Trophoblast cell (in vitro differentiated cells and primary cell): ENCODE measurements at regions not wholly inside any gene's neighbourhood (a gene's known extent, or its start where the extent isn't known, plus 50 kb on each side); places are given as distances from the start of the nearest gene placed in this dataset.
A peak's percentile ranks its signal among the peaks of the same experiment; 100 is the strongest.

Experiments
- DNase-seq, 2 donors: peaks; one replicate each; pipeline ENCODE4 v3.0.0-alpha.2; 2016
- H2AFZ ChIP-seq: 2 replicates; pipeline ENCODE4 v1.6.1; 2013; ENCODE audit warnings: low read length, moderate library complexity, mild to moderate bottlenecking; ENCODE audit not compliant: insufficient read depth, poor library complexity
- H2AK5ac ChIP-seq: 2 replicates; pipeline ENCODE4 v1.6.1; 2013; ENCODE audit warnings: mild to moderate bottlenecking, low read length
- H2BK120ac ChIP-seq: 2 replicates; pipeline ENCODE4 v1.6.1; 2013; ENCODE audit warnings: low read length, mild to moderate bottlenecking, moderate library complexity; ENCODE audit not compliant: insufficient read depth, poor library complexity
- H2BK12ac ChIP-seq: 2 replicates; pipeline ENCODE4 v1.6.1; 2013; ENCODE audit warnings: mild to moderate bottlenecking, low read length, moderate library complexity
- H2BK5ac ChIP-seq: 2 replicates; pipeline ENCODE4 v1.6.1; 2013; ENCODE audit warnings: low read length, low read depth, moderate library complexity, mild to moderate bottlenecking; ENCODE audit not compliant: poor library complexity
- H3K14ac ChIP-seq: 2 replicates; pipeline ENCODE4 v1.6.1; 2013; ENCODE audit warnings: mild to moderate bottlenecking, low read length
- H3K18ac ChIP-seq: 2 replicates; pipeline ENCODE4 v1.6.1; 2013; ENCODE audit warnings: mild to moderate bottlenecking, low read length
- H3K23ac ChIP-seq: 2 replicates; pipeline ENCODE4 v1.6.1; 2013; ENCODE audit warnings: low read length
- H3K27ac ChIP-seq: 2 replicates; pipeline ENCODE4 v1.5.1; 2013; ENCODE audit warnings: low read depth, mild to moderate bottlenecking, inconsistent platforms, low read length, moderate library complexity
- H3K27me3 ChIP-seq: 2 replicates; pipeline ENCODE4 v1.6.1; 2013; ENCODE audit warnings: inconsistent platforms, mild to moderate bottlenecking, low read length, moderate library complexity; ENCODE audit not compliant: insufficient read depth
- H3K36me3 ChIP-seq, 2 experiments: 1 replicate in 1 of 2; 2 replicates in 1 of 2; pipeline ENCODE4 v1.6.1; 2013; ENCODE audit warnings: low read length in 2 of 2, mild to moderate bottlenecking in 2 of 2, moderate library complexity in 1 of 2; ENCODE audit not compliant: insufficient read depth in 2 of 2, control insufficient read depth in 1 of 2
- H3K4ac ChIP-seq: 2 replicates; pipeline ENCODE4 v1.6.1; 2013; ENCODE audit warnings: low read depth, mild to moderate bottlenecking, low read length, moderate library complexity
- H3K4me1 ChIP-seq, 2 experiments: 1 replicate in 1 of 2; 2 replicates in 1 of 2; pipeline ENCODE4 v1.6.1; 2013; ENCODE audit warnings: low read length in 2 of 2, mild to moderate bottlenecking in 2 of 2, moderate library complexity in 1 of 2; ENCODE audit not compliant: insufficient read depth in 2 of 2, control insufficient read depth in 1 of 2
- H3K4me2 ChIP-seq: 2 replicates; pipeline ENCODE4 v1.6.1; 2013; ENCODE audit warnings: inconsistent platforms, mild to moderate bottlenecking, low read length, moderate library complexity
- H3K4me3 ChIP-seq: 2 replicates; pipeline ENCODE4 v1.5.1; 2013; ENCODE audit warnings: mild to moderate bottlenecking, low read depth, low read length, inconsistent platforms
- H3K79me1 ChIP-seq: one replicate; pipeline ENCODE4 v1.6.1; 2013; ENCODE audit warnings: low read length
- H3K79me2 ChIP-seq: 2 replicates; pipeline ENCODE4 v1.6.1; 2013; ENCODE audit warnings: low read length, mild to moderate bottlenecking; ENCODE audit not compliant: control insufficient read depth, insufficient read depth, poor library complexity
- H3K9ac ChIP-seq: 2 replicates; pipeline ENCODE4 v1.6.1; 2013; ENCODE audit warnings: mild to moderate bottlenecking, low read length
- H3K9me3 ChIP-seq: 2 replicates; pipeline ENCODE4 v1.6.1; 2013; ENCODE audit warnings: low read depth, mild to moderate bottlenecking, control low read depth, inconsistent platforms, low read length; ENCODE audit not compliant: insufficient read depth
- H4K12ac ChIP-seq: 2 replicates; pipeline ENCODE4 v1.6.1; 2013; ENCODE audit warnings: low read depth, mild to moderate bottlenecking, low read length, moderate library complexity
- H4K8ac ChIP-seq: 2 replicates; pipeline ENCODE4 v1.6.1; 2013; ENCODE audit warnings: low read depth, mild to moderate bottlenecking, low read length, moderate library complexity
- H4K91ac ChIP-seq: one replicate; pipeline ENCODE4 v1.6.1; 2013; ENCODE audit warnings: low read depth, mild to moderate bottlenecking, low read length, moderate library complexity
- WGBS: extraction: QIAGEN DNeasy Blood & Tissue Kit; methylation state at CpG from one replicate; pipeline ENCODE4 v1.1.7; 2013; ENCODE audit warnings: missing lambda C conversion rate; ENCODE audit not compliant: insufficient read length, insufficient coverage; ENCODE audit errors: extremely low coverage; 5-methylcytosine and 5-hydroxymethylcytosine counted together

DNA sequence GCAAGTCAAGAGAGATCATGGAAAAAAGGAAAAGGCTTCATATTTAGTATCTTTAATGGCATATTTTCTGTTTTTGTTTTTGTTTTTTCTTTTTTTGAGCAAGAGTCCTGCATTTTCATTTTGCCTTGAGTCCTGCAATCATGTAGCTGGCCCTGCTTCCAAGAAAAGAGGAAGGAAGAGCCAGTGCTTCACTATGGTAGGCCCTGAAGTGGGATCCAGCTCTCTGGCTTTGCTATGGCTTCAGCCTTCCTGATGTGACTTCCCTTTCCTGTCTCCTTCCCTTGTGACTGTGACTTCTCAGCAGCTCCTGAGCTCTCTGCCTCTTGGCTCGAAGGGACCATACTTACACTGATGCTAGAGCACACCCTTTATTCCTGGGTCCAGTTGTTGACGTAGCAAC is 512.3 kb downstream of the INHBA start:
- Histone ChIP-seq H2AK5ac (no peak overlapping the region), H2BK12ac (peak overlapping the region; percentile 95), H3K9ac (no peak overlapping the region), H2BK120ac (no peak overlapping the region), H3K9me3 (peaks cover 1% of the 10 kb centered on the region), H3K27ac (no peak overlapping the region), H2AFZ (no peak overlapping the region), H3K4me3 (no peak overlapping the region), H4K91ac (peak overlapping the region; percentile 75), H3K23ac (no peak overlapping the region), H4K8ac (no peak overlapping the region), H3K18ac (no peak overlapping the region), H3K36me3 (no peaks in the 10 kb centered on the region), H3K79me1 (peaks cover 15% of the 10 kb centered on the region), H3K14ac (no peak overlapping the region), H3K4me2 (no peak overlapping the region), H3K4ac (no peak overlapping the region), H3K79me2 (peaks cover 2% of the 10 kb centered on the region), H2BK5ac (no peak overlapping the region), H3K4me1 (peaks cover 15% of the 10 kb centered on the region in 2 experiments), H3K27me3 (no peaks in the 10 kb centered on the region), H4K12ac (no peak overlapping the region)
- no CpG with 5 or more reads among the region's 2 CpGs for WGBS
- no peak for DNase-seq

DNA sequence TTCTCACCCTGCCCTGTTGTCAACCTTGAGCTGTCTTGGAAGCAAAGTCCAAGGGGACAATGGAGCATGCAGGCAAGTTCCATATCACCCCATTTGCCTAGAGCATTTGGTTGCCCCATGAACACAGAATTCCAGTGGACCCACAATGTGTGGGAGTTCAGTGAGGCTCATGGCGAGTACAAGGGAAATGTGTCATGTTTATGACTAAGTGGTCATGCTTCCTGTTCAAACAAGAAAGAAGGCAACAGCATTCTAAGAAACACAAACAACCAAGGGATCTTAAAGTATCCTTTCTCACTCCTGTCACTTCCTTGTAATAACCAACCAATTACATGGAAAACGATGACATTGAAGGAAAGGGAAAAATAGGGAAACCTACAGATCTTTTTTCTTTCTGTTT is 513.0 kb downstream of the INHBA start:
- Histone ChIP-seq H3K18ac (peak overlapping the region; percentile 3), H3K79me1 (peaks cover 15% of the 10 kb centered on the region), H2AK5ac (no peak overlapping the region), H3K27ac (peak overlapping the region; percentile 12), H4K12ac (no peak overlapping the region), H3K4me2 (no peak overlapping the region), H4K91ac (peak overlapping the region; percentile 22), H3K23ac (no peak overlapping the region), H3K9ac (no peak overlapping the region), H3K4ac (no peak overlapping the region), H2AFZ (no peak overlapping the region), H2BK120ac (no peak overlapping the region), H3K79me2 (peaks cover 2% of the 10 kb centered on the region), H3K9me3 (peaks cover 1% of the 10 kb centered on the region), H2BK5ac (no peak overlapping the region), H3K27me3 (no peaks in the 10 kb centered on the region), H3K4me1 (peaks cover 15% of the 10 kb centered on the region in 2 experiments), H2BK12ac (peak overlapping the region; percentile 7), H3K14ac (no peak overlapping the region), H4K8ac (peak overlapping the region; percentile 1), H3K4me3 (no peak overlapping the region), H3K36me3 (no peaks in the 10 kb centered on the region)
- peak in 1 of 2 donors; percentile 34 for DNase-seq
- whole genome bisulfite sequencing, result no CpG with 5 or more reads among the region's 2 CpGs

DNA sequence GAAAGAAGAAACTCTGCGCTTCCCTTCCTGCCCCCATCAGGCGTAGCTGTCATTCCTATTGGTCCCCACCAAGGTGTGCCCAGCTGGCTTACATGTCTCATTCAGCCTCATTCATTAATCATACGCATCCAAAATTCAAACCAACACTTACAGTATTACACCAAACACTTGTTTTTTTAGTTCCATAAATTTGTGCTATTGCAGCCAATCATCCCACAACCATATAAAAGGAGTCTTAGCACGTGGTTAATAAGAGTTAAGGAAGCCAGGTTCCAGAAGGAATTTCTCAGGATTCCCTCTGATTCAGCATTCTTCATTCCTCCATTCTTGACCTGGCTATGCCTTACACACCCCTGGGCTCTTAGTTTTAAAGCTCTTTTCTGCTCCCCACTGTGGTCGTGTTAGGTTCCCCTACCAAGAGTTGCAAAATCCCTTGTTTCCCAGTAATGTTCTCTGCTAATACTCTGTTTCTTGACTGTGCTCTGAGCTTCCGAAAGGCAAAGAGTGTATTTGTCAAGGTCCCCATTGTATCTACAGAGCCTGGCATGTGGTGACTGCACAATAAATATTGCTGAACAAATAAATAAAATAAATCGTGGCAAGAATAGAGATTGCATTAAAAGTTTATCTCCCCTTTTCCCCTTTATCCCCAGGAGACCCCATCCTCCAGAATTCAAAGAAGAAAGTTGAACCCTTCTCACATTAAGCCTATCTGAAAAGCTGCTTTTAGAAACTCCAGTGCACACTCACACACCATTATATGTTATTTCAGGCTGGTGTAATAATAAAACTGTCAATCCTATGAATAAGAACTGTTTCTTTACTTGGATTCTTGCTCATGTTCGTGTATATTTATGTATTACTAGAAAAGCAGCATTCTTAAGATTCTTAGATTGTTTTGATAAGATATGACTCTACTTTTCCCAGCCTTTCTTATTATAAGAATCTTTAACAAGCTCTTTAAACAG is 514.4 kb downstream of the INHBA start:
- Histone ChIP-seq H3K4me3 (no peak overlapping the region), H3K36me3 (no peaks in the 10 kb centered on the region), H3K4ac (no peak overlapping the region), H2AFZ (peak overlapping the region; percentile 71), H3K14ac (peak overlapping the region; percentile 98), H3K23ac (no peak overlapping the region), H3K9ac (no peak overlapping the region), H2AK5ac (peak overlapping the region; percentile 99), H3K4me2 (peak overlapping the region; percentile 23), H3K27me3 (no peaks in the 10 kb centered on the region), H3K18ac (peak overlapping the region; percentile 98), H2BK5ac (peak overlapping the region; percentile 93), H3K27ac (peak overlapping the region; percentile 90), H4K8ac (peak overlapping the region; percentile 94), H3K79me2 (peaks cover 2% of the 10 kb centered on the region), H3K4me1 (peaks cover 15% of the 10 kb centered on the region in 2 experiments), H2BK12ac (peak overlapping the region; percentile 100), H3K79me1 (peaks cover 17% of the 10 kb centered on the region), H3K9me3 (peaks cover 1% of the 10 kb centered on the region), H2BK120ac (peak overlapping the region; percentile 95), H4K91ac (peak overlapping the region; percentile 97), H4K12ac (no peak overlapping the region)
- WGBS, result 100% methylated on average over 1 of the region's 8 CpGs
- peak; percentile 66 to 95 for DNase-seq

DNA sequence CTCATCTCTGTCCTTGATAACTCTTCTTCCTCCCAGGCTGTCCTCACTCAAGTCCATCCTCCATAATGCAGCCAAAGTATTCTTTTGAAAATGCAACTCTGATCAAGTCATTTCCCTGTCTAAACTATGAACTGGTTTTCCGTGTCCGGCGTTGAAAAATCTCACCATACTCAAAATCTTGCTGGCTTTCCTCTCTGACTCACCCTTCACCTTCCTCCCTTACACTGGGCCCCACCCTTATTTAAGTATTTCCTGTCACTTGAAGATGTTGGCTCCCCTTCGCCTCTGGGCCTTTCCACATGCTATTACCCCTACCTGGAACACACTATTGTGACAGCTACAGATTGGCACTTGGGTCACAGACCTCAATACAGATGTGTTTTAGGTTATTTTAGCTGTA is 515.6 kb downstream of the INHBA start:
- Histone ChIP-seq H3K79me2 (peaks cover 2% of the 10 kb centered on the region), H3K4me1 (peaks cover 15% of the 10 kb centered on the region in 2 experiments), H4K12ac (no peak overlapping the region), H2AK5ac (no peak overlapping the region), H4K8ac (no peak overlapping the region), H3K4me3 (no peak overlapping the region), H3K4ac (peak overlapping the region; percentile 21), H3K9ac (no peak overlapping the region), H4K91ac (peak overlapping the region; percentile 78), H3K23ac (no peak overlapping the region), H3K18ac (no peak overlapping the region), H3K4me2 (no peak overlapping the region), H3K36me3 (no peaks in the 10 kb centered on the region), H2BK12ac (peak overlapping the region; percentile 88), H3K14ac (peak overlapping the region; percentile 55), H2BK120ac (peak overlapping the region; percentile 91), H3K9me3 (peaks cover 1% of the 10 kb centered on the region), H3K27me3 (no peaks in the 10 kb centered on the region), H2BK5ac (peak overlapping the region; percentile 47), H3K79me1 (peaks cover 17% of the 10 kb centered on the region), H2AFZ (no peak overlapping the region), H3K27ac (no peak overlapping the region)
- DNase-seq, result peak; percentile 69 to 87
- WGBS, result no CpG with 5 or more reads among the region's 4 CpGs
